ENCODE measurements at regions not wholly inside any gene's neighbourhood (a gene's known extent, or its start where the extent isn't known, plus 50 kb on each side); places are given as distances from the start of the nearest gene placed in this dataset.

- no peak overlapping the region for H3K4me3 Mint-ChIP-seq
- no peaks in the 10 kb centered on the region for H3K27me3 Mint-ChIP-seq (ENCODE audit: low read depth)
- H3K27ac Mint-ChIP-seq: no peak overlapping the region
- H3K4me1 Mint-ChIP-seq: no peaks in the 10 kb centered on the region
- no peaks in the 10 kb centered on the region for H3K36me3 Mint-ChIP-seq (ENCODE audit: low read depth)
- TF ChIP-seq CTCF (IDR thresholded peaks at IDR 0.05; ENCODE audit: unreplicated experiment in 3 of 3): no peak
- H3K9me3 Mint-ChIP-seq: peaks cover 13% of the 10 kb centered on the region
These were observed 199.0 kb downstream of the HTR7 start for GRCh38 chr10:90658791-90659190.

- Mint-ChIP-seq H3K4me1 (no peaks in the 10 kb centered on the region), H3K27ac (no peak overlapping the region), H3K4me3 (no peak overlapping the region), H3K27me3 (ENCODE audit: low read depth) (no peaks in the 10 kb centered on the region), H3K9me3 (peaks cover 4% of the 10 kb centered on the region), H3K36me3 (ENCODE audit: low read depth) (no peaks in the 10 kb centered on the region)
- no peak for TF ChIP-seq CTCF (IDR thresholded peaks at IDR 0.05; ENCODE audit: unreplicated experiment in 3 of 3)
These were observed 191.8 kb downstream of the HTR7 start for GRCh38 chr10:90665905-90666662.

- Mint-ChIP-seq H3K9me3 (no peaks in the 10 kb centered on the region), H3K4me1 (no peaks in the 10 kb centered on the region), H3K27ac (no peak overlapping the region), H3K36me3 (ENCODE audit: low read depth) (no peaks in the 10 kb centered on the region), H3K4me3 (no peak overlapping the region), H3K27me3 (ENCODE audit: low read depth) (peaks cover 13% of the 10 kb centered on the region)
- no peak for TF ChIP-seq CTCF (IDR thresholded peaks at IDR 0.05; ENCODE audit: unreplicated experiment in 3 of 3)
These were observed 183.4 kb downstream of the HTR7 start for GRCh38 chr10:90674461-90674860.

- no peaks in the 10 kb centered on the region for H3K9me3 Mint-ChIP-seq
- H3K4me3 Mint-ChIP-seq: no peak overlapping the region
- peaks cover 13% of the 10 kb centered on the region for H3K27me3 Mint-ChIP-seq (ENCODE audit: low read depth)
- TF ChIP-seq CTCF (IDR thresholded peaks at IDR 0.05; ENCODE audit: unreplicated experiment in 3 of 3): no peak
- H3K4me1 Mint-ChIP-seq: no peaks in the 10 kb centered on the region
- H3K27ac Mint-ChIP-seq: no peak overlapping the region
- H3K36me3 Mint-ChIP-seq (ENCODE audit: low read depth): no peaks in the 10 kb centered on the region
These were observed 182.9 kb downstream of the HTR7 start for GRCh38 chr10:90674928-90675327.

- Mint-ChIP-seq H3K4me1 (no peaks in the 10 kb centered on the region), H3K36me3 (ENCODE audit: low read depth) (no peaks in the 10 kb centered on the region), H3K27me3 (ENCODE audit: low read depth) (peaks cover 13% of the 10 kb centered on the region), H3K9me3 (no peaks in the 10 kb centered on the region), H3K27ac (no peak overlapping the region), H3K4me3 (no peak overlapping the region)
- TF ChIP-seq CTCF (IDR thresholded peaks at IDR 0.05; ENCODE audit: unreplicated experiment in 3 of 3): no peak
These were observed 182.2 kb downstream of the HTR7 start for GRCh38 chr10:90675621-90676020.
